CD4-positive, CD25-positive, alpha-beta regulatory T cell (primary cell): ENCODE measurements at regions not wholly inside any gene's neighbourhood (a gene's known extent, or its start where the extent isn't known, plus 50 kb on each side); places are given as distances from the start of the nearest gene placed in this dataset.
"Not testable (repeated sequence)": the region's sequence is repeated elsewhere in the genome, so short reads cannot be mapped to it uniquely, and the experiment has no call there.

ENCODE experiments used
- ATAC-seq, 2 donors: fragments of 150-1000 bp; cut with Tn5 transposase; one replicate each; pipeline ENCODE4 v1.10.0; 2021; ENCODE audit warnings: low read depth in 2 of 2, moderate number of reproducible peaks in 2 of 2, moderate library complexity in 1 of 2
- DNase-seq, 3 donors: peaks; one replicate each; pipeline versions ENCODE4 v3.0.0 to v3.0.0-alpha.2; 2012 to 2022; ENCODE audit warnings: mixed read lengths in 1 of 3
- H3K27ac ChIP-seq: one replicate; pipeline ENCODE4 v1.7.0; 2013; ENCODE audit warnings: mild to moderate bottlenecking, low read length; ENCODE audit not compliant: insufficient read depth, poor library complexity, severe bottlenecking
- H3K27me3 ChIP-seq: one replicate; pipeline ENCODE4 v1.7.0; 2013; ENCODE audit warnings: low read length; ENCODE audit not compliant: control insufficient read depth, insufficient read depth
- H3K36me3 ChIP-seq: one replicate; pipeline ENCODE4 v1.7.0; 2013; ENCODE audit warnings: mild to moderate bottlenecking, low read length, moderate library complexity; ENCODE audit not compliant: control insufficient read depth, insufficient read depth
- H3K4me1 ChIP-seq: 2 replicates; pipeline ENCODE4 v1.7.0; 2013; ENCODE audit warnings: mild to moderate bottlenecking, low read length; ENCODE audit not compliant: insufficient read depth, control insufficient read depth, poor library complexity, severe bottlenecking
- H3K4me3 ChIP-seq: one replicate; pipeline ENCODE4 v1.7.0; 2013; ENCODE audit warnings: low read depth, mild to moderate bottlenecking, low read length, moderate library complexity
- H3K9me3 ChIP-seq, 2 experiments: 1 replicate in 1 of 2; 2 replicates in 1 of 2; pipeline ENCODE4 v1.7.0; 2013; ENCODE audit warnings: low read length in 2 of 2, mild to moderate bottlenecking in 1 of 2, moderate library complexity in 1 of 2; ENCODE audit not compliant: control insufficient read depth in 2 of 2
- H3K27ac Mint-ChIP-seq, 3 donors: one replicate each; pipeline ENCODE4 v1.8.0; 2020 to 2022; ENCODE audit warnings: mild to moderate bottlenecking in 3 of 3, mixed read lengths in 3 of 3, moderate library complexity in 2 of 3
- H3K27me3 Mint-ChIP-seq: one replicate; pipeline ENCODE4 v1.8.0; 2022; ENCODE audit warnings: mild to moderate bottlenecking, mixed read lengths
- H3K36me3 Mint-ChIP-seq: one replicate; pipeline ENCODE4 v1.8.0; 2020; ENCODE audit warnings: mixed read lengths
- H3K4me1 Mint-ChIP-seq, 4 donors: one replicate each; pipeline ENCODE4 v1.8.0; 2020 to 2022; ENCODE audit warnings: mixed read lengths in 4 of 4, mild to moderate bottlenecking in 1 of 4
- H3K4me3 Mint-ChIP-seq, 4 donors: one replicate each; pipeline ENCODE4 v1.8.0; 2020 to 2022; ENCODE audit warnings: mild to moderate bottlenecking in 4 of 4, mixed read lengths in 4 of 4, moderate library complexity in 3 of 4
- H3K9me3 Mint-ChIP-seq, 7 donors: one replicate each; pipeline ENCODE4 v1.8.0; 2020 to 2022; ENCODE audit warnings: mixed read lengths in 7 of 7, mild to moderate bottlenecking in 3 of 7, moderate library complexity in 2 of 7

DNA sequence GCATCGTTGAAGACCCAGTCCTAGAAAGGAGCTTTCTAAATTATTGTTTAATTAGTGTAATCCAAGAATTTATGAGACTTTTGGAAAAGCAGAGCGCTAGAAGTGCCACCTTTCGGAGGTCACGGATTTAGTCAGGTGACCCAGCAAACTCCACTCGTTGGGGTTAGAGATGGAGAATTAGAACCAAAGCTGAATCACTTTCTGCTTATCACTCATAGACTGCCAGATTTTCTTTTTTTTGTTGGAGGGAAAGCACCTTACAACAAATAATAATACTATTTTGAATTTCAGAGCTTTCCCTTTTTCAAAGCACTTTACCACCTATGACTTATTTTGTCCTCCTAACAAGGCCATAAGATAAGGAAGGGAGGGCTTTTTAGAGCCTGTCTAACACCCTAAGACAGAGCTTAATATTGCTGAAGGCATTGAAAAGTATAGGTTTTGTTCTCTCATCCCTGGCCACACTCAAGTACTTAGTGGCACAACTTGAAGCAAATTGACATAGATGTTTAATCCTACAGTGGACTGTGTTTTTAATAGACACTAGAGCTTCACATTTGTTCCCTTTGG lies 223.2 kb upstream of the PLGLB2 start:
- DNase-seq, H3K36me3 ChIP-seq, H3K4me3 ChIP-seq, H3K27me3 Mint-ChIP-seq, H3K27me3 ChIP-seq, H3K4me1 ChIP-seq, H3K9me3 ChIP-seq, H3K9me3 Mint-ChIP-seq, H3K36me3 Mint-ChIP-seq, ATAC-seq: not testable (repeated sequence)
- Mint-ChIP-seq H3K4me3 (peak overlapping the region in 2 of 4 donors; percentile 70 to 80), H3K27ac (peak overlapping the region; percentile 83 to 90 (median 85)), H3K4me1 (peaks cover 0 to 20% (median 4%) of the 10 kb centered on the region in 4 donors)
- H3K27ac ChIP-seq = peak overlapping the region; percentile 76

DNA sequence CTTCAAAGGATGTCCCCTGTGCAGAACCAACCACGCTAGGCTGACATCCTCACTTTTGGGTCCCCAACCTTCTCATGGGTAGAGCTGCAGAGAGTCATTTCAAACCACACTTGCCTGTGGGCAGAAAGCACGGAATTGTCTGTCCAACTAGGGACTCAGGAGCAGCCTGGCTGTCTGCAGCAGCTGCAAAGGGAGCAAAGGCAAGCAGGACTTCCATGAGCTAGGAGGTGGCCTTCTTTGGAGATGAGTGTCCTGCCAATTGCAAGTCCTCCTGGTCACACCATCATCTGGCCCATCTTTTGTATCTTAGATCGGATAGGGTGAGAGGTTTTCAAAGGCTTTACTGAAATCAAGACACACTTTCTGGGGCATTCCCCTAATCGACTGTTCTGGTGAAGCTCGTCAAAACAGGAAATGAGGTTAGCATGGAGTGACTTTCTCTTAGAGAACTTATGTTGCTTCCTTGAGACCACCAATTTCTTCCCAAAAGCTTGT lies 222.3 kb upstream of the PLGLB2 start:
- H3K4me1 Mint-ChIP-seq = peaks cover 0 to 22% (median 4%) of the 10 kb centered on the region in 4 donors
- not testable (repeated sequence) for H3K36me3 ChIP-seq, H3K27me3 ChIP-seq, H3K4me3 Mint-ChIP-seq, H3K9me3 ChIP-seq, H3K36me3 Mint-ChIP-seq, H3K4me1 ChIP-seq, H3K9me3 Mint-ChIP-seq, H3K27me3 Mint-ChIP-seq, H3K4me3 ChIP-seq
- ATAC-seq (peak; percentile 54 to 63), DNase-seq (peak in 2 of 3 donors; percentile 48 to 67)
- peak overlapping the region; percentile 76 for H3K27ac ChIP-seq
- H3K27ac Mint-ChIP-seq = peak overlapping the region; percentile 42 to 83 (median 76)

DNA sequence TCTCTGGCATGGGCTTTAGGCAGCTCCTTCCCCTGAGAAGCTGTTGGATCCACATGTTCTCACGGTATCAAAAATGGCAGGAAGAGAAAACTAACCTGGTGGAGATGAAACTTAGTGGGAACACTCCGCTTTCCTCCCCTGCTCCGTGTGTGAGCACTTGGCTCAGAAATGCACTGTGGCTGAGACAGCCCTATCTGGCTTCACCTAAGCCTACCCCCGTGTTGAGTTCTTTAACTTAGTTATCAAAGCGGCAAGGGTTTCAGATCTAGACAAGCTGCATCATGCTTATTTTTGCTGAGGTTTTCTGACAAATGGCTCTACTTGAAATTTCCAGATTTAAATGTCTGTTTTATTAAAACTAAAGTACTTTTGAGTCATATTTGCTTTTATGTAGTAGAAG lies 221.6 kb upstream of the PLGLB2 start:
- not testable (repeated sequence) for H3K27me3 Mint-ChIP-seq, DNase-seq, H3K27ac Mint-ChIP-seq, H3K36me3 Mint-ChIP-seq, H3K9me3 Mint-ChIP-seq, H3K4me1 ChIP-seq, H3K4me3 Mint-ChIP-seq, H3K4me3 ChIP-seq, H3K27me3 ChIP-seq, H3K36me3 ChIP-seq, H3K9me3 ChIP-seq
- peak; percentile 45 to 68 for ATAC-seq
- H3K27ac ChIP-seq = peak overlapping the region; percentile 76
- peaks cover 0 to 20% (median 3%) of the 10 kb centered on the region in 4 donors for H3K4me1 Mint-ChIP-seq

DNA sequence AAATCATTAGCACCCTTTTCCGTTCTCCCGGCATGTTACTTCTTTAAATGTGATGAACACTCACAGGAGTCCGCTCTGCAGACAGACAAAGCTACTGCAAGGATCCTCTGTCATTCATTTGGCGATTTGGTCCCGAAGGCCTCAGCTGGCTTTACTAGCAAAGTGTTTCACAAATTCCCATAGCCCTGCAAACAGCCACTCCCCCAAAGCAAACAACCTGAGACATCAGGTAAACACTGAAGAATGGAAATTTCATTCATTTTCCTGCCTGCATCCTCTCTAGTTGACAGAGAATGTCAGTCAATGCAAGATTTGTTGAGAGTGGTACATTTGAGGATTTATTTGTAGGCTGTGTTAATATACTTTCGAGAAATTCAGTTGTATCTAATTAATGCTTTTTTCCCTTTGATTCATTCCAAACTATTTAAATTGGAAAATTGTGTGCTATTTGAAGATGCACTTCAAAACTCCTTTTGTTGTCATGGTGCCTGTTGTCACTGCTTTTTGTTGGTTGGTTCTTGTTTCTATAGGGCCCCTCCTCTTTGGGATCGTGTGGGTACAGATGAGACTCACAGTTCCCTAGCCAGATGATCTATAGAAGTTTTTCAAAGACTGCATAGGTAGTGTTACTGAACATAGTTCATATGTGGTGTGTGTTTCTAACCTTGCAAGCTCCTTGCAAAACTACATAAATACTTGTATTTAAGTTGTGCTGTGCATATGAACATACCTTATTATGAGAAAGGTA lies 215.7 kb upstream of the PLGLB2 start:
- Histone ChIP-seq H3K4me3 (peak overlapping the region; percentile 26), H3K27ac (peak overlapping the region; percentile 23)
- not testable (repeated sequence) for H3K36me3 ChIP-seq, H3K27me3 Mint-ChIP-seq, H3K4me1 ChIP-seq, H3K27me3 ChIP-seq, ATAC-seq, H3K9me3 ChIP-seq, H3K9me3 Mint-ChIP-seq, DNase-seq, H3K36me3 Mint-ChIP-seq
- H3K4me1 Mint-ChIP-seq = peaks cover 0 to 18% (median 4%) of the 10 kb centered on the region in 4 donors
- peak overlapping the region; percentile 18 to 67 (median 42) for H3K4me3 Mint-ChIP-seq
- peak overlapping the region in 2 of 3 donors; percentile 44 to 89 for H3K27ac Mint-ChIP-seq

DNA sequence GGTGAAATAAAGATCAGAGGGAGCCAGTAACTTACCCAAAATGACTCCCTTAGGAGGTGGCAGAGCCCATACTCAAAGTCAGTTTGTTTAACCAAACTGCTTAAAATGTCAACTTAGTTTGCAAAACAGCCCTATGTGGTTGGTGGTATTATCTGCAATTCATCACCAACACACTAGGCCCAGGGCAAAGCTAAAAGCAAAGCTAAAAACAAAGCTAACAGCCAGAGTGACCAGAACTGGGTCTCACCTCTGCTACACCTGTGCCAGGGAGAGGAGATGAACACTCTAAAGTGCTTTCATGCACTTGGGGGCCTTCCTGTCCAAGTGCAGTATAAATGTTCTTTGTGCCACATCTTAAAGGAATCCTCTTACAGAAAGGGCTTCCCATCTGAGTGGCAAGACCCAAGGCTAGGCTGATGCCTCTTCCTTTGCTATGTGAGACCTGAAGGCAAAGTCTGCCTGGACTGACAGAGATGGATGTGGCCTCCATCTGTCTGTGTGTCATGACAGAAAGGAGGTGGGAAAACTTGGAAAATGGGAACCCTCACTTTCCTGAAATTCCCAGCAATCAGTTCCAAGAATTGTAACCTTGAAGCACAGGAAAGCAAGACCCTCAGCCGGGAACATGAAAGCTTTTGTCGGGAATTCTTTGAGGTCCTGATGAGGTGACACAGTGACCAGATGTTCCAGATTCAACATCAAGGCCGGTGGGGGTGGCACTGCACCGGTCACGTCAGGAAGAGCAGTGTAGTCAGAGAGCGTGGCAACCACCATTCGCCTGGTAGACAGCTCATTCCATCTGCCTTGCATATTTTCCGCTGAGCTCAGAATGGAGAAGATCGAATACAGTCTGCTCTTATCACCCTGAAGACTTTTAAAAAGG lies 214.3 kb upstream of the PLGLB2 start:
- not testable (repeated sequence) for H3K27me3 ChIP-seq, H3K9me3 ChIP-seq, H3K36me3 Mint-ChIP-seq, H3K4me1 ChIP-seq, H3K36me3 ChIP-seq, H3K27ac ChIP-seq, H3K4me3 ChIP-seq, H3K27me3 Mint-ChIP-seq, H3K9me3 Mint-ChIP-seq
- peaks cover 0 to 22% (median 6%) of the 10 kb centered on the region in 4 donors for H3K4me1 Mint-ChIP-seq
- peak overlapping the region; percentile 62 to 88 (median 80) for H3K27ac Mint-ChIP-seq
- H3K4me3 Mint-ChIP-seq = peak overlapping the region in 2 of 4 donors; percentile 7 to 22
- ATAC-seq = peak in 1 of 2 donors; percentile 9
- DNase-seq = peak in 1 of 3 donors; percentile 32

DNA sequence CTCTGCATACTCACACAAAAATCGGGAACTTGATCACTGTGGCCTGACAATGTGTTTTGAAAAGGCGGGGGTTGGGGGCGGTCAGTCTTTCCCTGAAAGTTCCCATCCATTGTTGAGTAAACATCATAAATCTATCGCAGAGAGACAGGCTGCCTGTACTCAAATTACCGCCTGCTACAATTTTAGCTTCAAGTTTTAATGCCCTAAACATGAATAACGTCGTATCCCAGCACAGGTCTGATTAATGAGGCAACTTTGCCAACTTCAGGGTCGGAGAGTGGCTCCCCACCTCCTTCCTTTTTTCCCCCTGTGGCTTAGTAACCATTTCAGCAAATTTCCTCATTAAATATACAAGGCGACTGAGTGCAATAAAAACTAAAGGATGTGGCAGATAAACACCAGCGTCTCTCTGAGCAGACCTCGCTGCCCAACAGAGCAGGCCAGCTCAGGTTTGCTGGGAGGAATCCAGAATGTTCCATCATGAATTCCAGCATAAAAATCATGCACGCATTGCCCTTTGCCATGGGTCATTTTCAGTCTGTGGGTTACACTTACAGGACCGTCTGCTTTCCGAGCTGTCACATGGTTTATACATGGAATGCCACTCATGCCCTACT lies 213.5 kb upstream of the PLGLB2 start:
- not testable (repeated sequence) for H3K27me3 Mint-ChIP-seq, H3K36me3 ChIP-seq, H3K36me3 Mint-ChIP-seq, H3K27ac ChIP-seq, DNase-seq, H3K4me3 Mint-ChIP-seq, H3K9me3 ChIP-seq, ATAC-seq, H3K27me3 ChIP-seq, H3K4me3 ChIP-seq, H3K4me1 ChIP-seq, H3K9me3 Mint-ChIP-seq
- Mint-ChIP-seq H3K4me1 (peaks cover 0 to 25% (median 6%) of the 10 kb centered on the region in 4 donors), H3K27ac (peak overlapping the region in 2 of 3 donors; percentile 62 to 66)

DNA sequence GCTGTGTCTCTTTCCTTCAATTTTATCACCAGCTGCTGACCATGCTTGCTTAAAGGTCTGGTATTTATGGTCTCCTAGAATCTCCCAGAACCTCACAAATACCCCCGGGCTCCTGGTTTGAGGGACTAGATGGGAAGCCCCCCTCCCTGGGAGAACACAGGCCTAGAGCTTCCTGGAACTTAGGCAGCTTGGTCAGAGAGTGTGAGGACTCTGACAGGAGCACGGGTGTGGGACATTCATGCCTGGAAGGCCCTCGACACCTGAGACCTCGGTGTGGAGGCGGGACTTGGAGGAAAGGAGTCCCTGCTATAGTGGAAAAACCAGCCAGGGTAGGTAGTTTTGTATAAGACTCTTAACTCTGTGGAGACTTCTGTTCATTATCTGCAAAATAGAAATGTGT lies 211.5 kb upstream of the PLGLB2 start:
- H3K4me1 ChIP-seq, H3K36me3 Mint-ChIP-seq, H3K4me3 ChIP-seq, H3K27me3 Mint-ChIP-seq, DNase-seq, H3K9me3 Mint-ChIP-seq, H3K9me3 ChIP-seq, H3K27me3 ChIP-seq, H3K4me3 Mint-ChIP-seq, H3K27ac ChIP-seq, ATAC-seq, H3K36me3 ChIP-seq: not testable (repeated sequence)
- H3K27ac Mint-ChIP-seq = peak overlapping the region; percentile 89 to 99 (median 95)
- peaks cover 0 to 19% (median 6%) of the 10 kb centered on the region in 4 donors for H3K4me1 Mint-ChIP-seq
